Transverse colon (tissue), 4 donors: ENCODE measurements at regions not wholly inside any gene's neighbourhood (a gene's known extent, or its start where the extent isn't known, plus 50 kb on each side); places are given as distances from the start of the nearest gene placed in this dataset.

Experiments used
- DNase-seq: peaks from one replicate; pipeline ENCODE4 v3.0.0-alpha.2; 2019
- H3K27ac ChIP-seq, 4 donors: fragments of 200-600 bp; sonication (generic); 2 replicates each; pipeline ENCODE4 v1.5.1; 2016 to 2018; ENCODE audit warnings: inconsistent platforms in 4 of 4
- H3K27me3 ChIP-seq: fragments of 200-600 bp; sonication (generic); 2 replicates; pipeline ENCODE4 v1.5.1; 2017; ENCODE audit warnings: inconsistent platforms
- H3K36me3 ChIP-seq, 4 donors: fragments of 200-600 bp; sonication (generic); 2 replicates each; pipeline ENCODE4 v1.5.1; 2017 to 2019; ENCODE audit warnings: inconsistent platforms in 4 of 4
- H3K4me1 ChIP-seq, 4 donors: fragments of 200-600 bp; sonication (generic); 2 replicates each; pipeline ENCODE4 v1.5.1; 2017 to 2020; ENCODE audit warnings: inconsistent platforms in 4 of 4
- H3K4me3 ChIP-seq, 4 donors: fragments of 200-600 bp; sonication (generic); 1 replicate in 1 of 4; 2 replicates in 3 of 4; pipeline versions ENCODE4 v1.5.1 to v1.6.1; 2017 to 2019; ENCODE audit warnings: inconsistent platforms in 4 of 4
- H3K9me3 ChIP-seq, 2 donors: fragments of 200-600 bp; sonication (generic); 2 replicates each; pipeline ENCODE4 v1.5.1; 2017 to 2019; ENCODE audit warnings: inconsistent platforms in 2 of 2
- EP300 ChIP-seq: sonication (generic); formaldehyde crosslinking; IDR thresholded peaks from one replicate; pipeline ENCODE4 v1.6.1; 2017; ENCODE audit warnings: antibody characterized with exemption, low read depth
- POLR2A ChIP-seq: fragments of 450-650 bp; IDR thresholded peaks from one replicate; pipeline ENCODE4 v1.6.1; 2016; ENCODE audit warnings: antibody characterized with exemption, mild to moderate bottlenecking, moderate library complexity
- POLR2AphosphoS5 ChIP-seq, 3 donors: sonication (generic); formaldehyde crosslinking; IDR thresholded peaks; one replicate each; pipeline ENCODE4 v1.6.1; 2016; ENCODE audit warnings: antibody characterized with exemption in 3 of 3
- WGBS, 2 donors: methylation state at CpG; one replicate each; pipeline ENCODE4 v1.1.5; 2018; ENCODE audit warnings: low coverage in 1 of 2; 5-methylcytosine and 5-hydroxymethylcytosine counted together
- in situ Hi-C, 4 donors: fragments of 200-750 bp; cut with MboI; loops; one replicate each; pipeline versions ENCODE4 v1.15.0 to v1.15.1; 2017; ENCODE audit warnings: low sequenced_read_pairs in 3 of 4, low pct_ligation_motif_present in 1 of 4, low pct_unique_long_range_greater_than_20kb in 1 of 4
- intact Hi-C: fragments of 100-400 bp; cut with DNase I; formaldehyde crosslinking; loops from one replicate; pipeline ENCODE4 v1.15.1; 2023; ENCODE audit warnings: low total_unique reads
- TF ChIP-seq, protein P1 (sequence below), 5 experiments: fragments of 200-600 bp in 3 of 5; fragments of 450-650 bp in 2 of 5; sonication (generic) in 3 of 5; IDR thresholded peaks; 1 replicate in 2 of 5; 2 replicates in 3 of 5; pipeline ENCODE4 v1.5.1; 2016 to 2017; ENCODE audit warnings: antibody characterized with exemption in 5 of 5, inconsistent platforms in 3 of 5, mild to moderate bottlenecking in 2 of 5, moderate library complexity in 1 of 5

DNA sequence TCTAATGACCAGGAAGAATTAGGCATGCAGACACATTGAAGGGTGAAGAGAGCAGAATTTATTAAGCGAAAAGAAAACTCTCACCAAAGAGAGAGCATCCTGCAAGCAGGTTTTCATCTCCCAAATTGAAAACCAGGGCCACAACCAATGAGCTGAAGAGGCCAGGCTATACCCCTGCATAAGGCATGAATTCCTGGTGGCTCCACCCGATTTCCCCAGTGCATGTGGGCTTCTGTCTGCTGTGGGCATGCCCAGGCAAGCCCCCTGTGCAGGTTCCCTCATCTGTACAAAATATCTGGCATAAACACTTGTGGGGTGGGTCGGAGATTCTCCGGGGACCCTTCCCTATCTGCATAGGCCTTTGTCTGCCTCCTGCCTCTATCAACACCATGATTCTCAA is 621.6 kb upstream of the LRRTM1 start:
- no peak for DNase-seq
- H3K36me3 ChIP-seq: peaks cover 0 to 1% (median 0%) of the 10 kb centered on the region in 4 donors
- 74 to 81% methylated on average over 3 to 4 of the region's 4 CpGs for WGBS, 2 donors
- no peak overlapping the region for H3K27ac ChIP-seq
- no peaks in the 10 kb centered on the region for H3K4me1 ChIP-seq
- intact Hi-C loops: no loop called here
- H3K9me3 ChIP-seq: peaks cover 6 to 14% of the 10 kb centered on the region in 2 donors
- TF ChIP-seq, protein P1, sequence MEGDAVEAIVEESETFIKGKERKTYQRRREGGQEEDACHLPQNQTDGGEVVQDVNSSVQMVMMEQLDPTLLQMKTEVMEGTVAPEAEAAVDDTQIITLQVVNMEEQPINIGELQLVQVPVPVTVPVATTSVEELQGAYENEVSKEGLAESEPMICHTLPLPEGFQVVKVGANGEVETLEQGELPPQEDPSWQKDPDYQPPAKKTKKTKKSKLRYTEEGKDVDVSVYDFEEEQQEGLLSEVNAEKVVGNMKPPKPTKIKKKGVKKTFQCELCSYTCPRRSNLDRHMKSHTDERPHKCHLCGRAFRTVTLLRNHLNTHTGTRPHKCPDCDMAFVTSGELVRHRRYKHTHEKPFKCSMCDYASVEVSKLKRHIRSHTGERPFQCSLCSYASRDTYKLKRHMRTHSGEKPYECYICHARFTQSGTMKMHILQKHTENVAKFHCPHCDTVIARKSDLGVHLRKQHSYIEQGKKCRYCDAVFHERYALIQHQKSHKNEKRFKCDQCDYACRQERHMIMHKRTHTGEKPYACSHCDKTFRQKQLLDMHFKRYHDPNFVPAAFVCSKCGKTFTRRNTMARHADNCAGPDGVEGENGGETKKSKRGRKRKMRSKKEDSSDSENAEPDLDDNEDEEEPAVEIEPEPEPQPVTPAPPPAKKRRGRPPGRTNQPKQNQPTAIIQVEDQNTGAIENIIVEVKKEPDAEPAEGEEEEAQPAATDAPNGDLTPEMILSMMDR (IDR thresholded peaks at IDR 0.05): no peak
- no peak for TF ChIP-seq EP300
- TF ChIP-seq POLR2AphosphoS5 (IDR thresholded peaks at IDR 0.05): no peak
- no peak for TF ChIP-seq POLR2A
- no peaks in the 10 kb centered on the region for H3K27me3 ChIP-seq
- in situ Hi-C loops: no loop called here
- no peak overlapping the region for H3K4me3 ChIP-seq

DNA sequence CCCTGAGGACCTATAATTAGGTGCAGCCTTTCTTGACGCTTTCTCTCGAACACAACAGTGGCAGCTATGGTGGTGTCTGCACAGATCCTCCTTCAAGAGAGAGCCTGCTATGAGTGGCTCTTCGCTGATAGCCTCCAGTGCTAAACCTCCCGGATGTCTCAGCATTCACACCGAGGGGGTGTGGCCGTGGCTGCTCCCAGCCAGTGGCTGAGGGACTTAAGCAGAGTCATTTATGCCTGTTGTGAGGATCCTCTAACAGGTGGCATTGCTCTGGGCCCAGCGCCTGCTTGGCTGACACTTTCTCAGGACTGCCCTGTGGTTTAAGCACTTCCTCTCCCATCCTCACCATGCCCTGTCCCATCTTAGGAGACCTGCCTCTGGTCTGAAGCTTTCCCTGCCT is 592.0 kb upstream of the LRRTM1 start:
- no peaks in the 10 kb centered on the region for H3K36me3 ChIP-seq
- WGBS, 2 donors: 71 to 75% methylated on average over 6 to 7 of the region's 7 CpGs
- DNase-seq: no peak

DNA sequence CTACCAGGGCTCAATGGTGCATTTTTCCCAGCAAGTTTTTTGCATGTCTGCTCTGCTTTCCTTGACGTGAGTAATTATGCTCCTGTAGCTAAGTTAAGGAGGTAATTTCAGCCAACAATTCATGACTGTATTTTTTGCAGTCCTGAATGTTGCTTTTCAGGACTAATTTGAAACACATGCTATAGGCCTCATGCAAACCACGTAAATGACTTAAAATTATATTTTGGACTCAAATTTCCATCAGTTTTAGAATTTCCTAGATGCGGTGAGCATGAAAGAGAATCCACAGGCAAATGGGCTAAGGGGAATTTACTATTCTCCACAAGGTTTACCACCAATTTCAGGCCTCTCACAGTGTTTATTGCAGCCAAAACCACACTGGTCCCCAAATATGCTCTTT is 589.9 kb upstream of the LRRTM1 start:
- H3K27ac ChIP-seq: no peak overlapping the region
- H3K27me3 ChIP-seq: no peaks in the 10 kb centered on the region
- H3K9me3 ChIP-seq: no peaks in the 10 kb centered on the region
- no peaks in the 10 kb centered on the region for H3K4me1 ChIP-seq
- no peak for DNase-seq
- no peaks in the 10 kb centered on the region for H3K36me3 ChIP-seq
- H3K4me3 ChIP-seq: no peak overlapping the region
- intact Hi-C loops (no loop called here), in situ Hi-C loops (no loop called here)
- 69 to 85% methylated on average over 3 of the region's 3 CpGs for WGBS, 2 donors
- TF ChIP-seq, protein P1 (IDR thresholded peaks at IDR 0.05): no peak
- TF ChIP-seq POLR2A (no peak), EP300 (no peak), POLR2AphosphoS5 (IDR thresholded peaks at IDR 0.05) (no peak)

More for the DNA sequence above, 592.0 kb upstream of the LRRTM1 start:
- no peaks in the 10 kb centered on the region for H3K27me3 ChIP-seq
- no peak overlapping the region for H3K27ac ChIP-seq
- TF ChIP-seq EP300: no peak
- TF ChIP-seq, protein P1 (IDR thresholded peaks at IDR 0.05): no peak
- TF ChIP-seq POLR2A: no peak
- TF ChIP-seq POLR2AphosphoS5 (IDR thresholded peaks at IDR 0.05): no peak
- intact Hi-C loops (no loop called here), in situ Hi-C loops (no loop called here)
- H3K4me3 ChIP-seq: no peak overlapping the region
- no peaks in the 10 kb centered on the region for H3K9me3 ChIP-seq
- no peaks in the 10 kb centered on the region for H3K4me1 ChIP-seq

DNA sequence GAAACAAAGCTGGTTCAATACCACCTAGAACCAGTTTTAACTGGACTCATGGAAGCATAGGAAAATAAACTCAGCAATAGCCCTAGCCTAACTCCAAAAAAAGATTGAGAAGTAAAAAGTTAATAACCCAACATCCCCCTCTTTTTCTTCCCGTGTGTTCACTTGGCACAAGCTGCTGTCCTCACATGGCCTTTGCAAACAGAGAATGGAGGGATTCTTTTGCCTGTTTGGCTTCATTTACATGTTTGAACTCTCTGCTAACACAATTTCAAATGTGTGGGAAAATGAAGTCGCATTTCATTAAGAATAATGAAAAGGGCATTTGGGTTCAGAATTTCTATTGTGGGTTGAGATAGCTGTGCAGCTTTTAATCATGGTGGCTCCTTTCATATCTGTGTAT is 589.2 kb upstream of the LRRTM1 start:
- 50 to 61% methylated on average over 2 of the region's 2 CpGs for WGBS, 2 donors
- H3K27ac ChIP-seq: no peak overlapping the region
- H3K9me3 ChIP-seq: no peaks in the 10 kb centered on the region
- no peak for TF ChIP-seq POLR2AphosphoS5 (IDR thresholded peaks at IDR 0.05)
- no peak for TF ChIP-seq POLR2A
- TF ChIP-seq EP300: no peak
- TF ChIP-seq, protein P1 (IDR thresholded peaks at IDR 0.05): no peak
- H3K36me3 ChIP-seq: no peaks in the 10 kb centered on the region
- in situ Hi-C loops (no loop called here), intact Hi-C loops (no loop called here)
- no peaks in the 10 kb centered on the region for H3K4me1 ChIP-seq
- H3K4me3 ChIP-seq: no peak overlapping the region
- no peaks in the 10 kb centered on the region for H3K27me3 ChIP-seq
- DNase-seq: no peak
